ENCODE measurements at regions not wholly inside any gene's neighbourhood (a gene's known extent, or its start where the extent isn't known, plus 50 kb on each side); places are given as distances from the start of the nearest gene placed in this dataset.
"Not testable (repeated sequence)": the region's sequence is repeated elsewhere in the genome, so short reads cannot be mapped to it uniquely, and the experiment has no call there.

GRCh38 chr7:91465595-91466061 is 201.4 kb downstream of the FZD1 start:
- no peak for DNase-seq

GRCh38 chr7:91468256-91468655 is 204.0 kb downstream of the FZD1 start:
- DNase-seq = no peak

GRCh38 chr7:91473619-91474018 is 209.4 kb downstream of the FZD1 start:
- no peak for DNase-seq

- no peak for DNase-seq
Measured at GRCh38 chr7:91474074-91474473, 209.8 kb downstream of the FZD1 start.

GRCh38 chr7:91480470-91480869 is 216.2 kb downstream of the FZD1 start:
- DNase-seq = not testable (repeated sequence)

GRCh38 chr7:91491868-91492267 is 227.6 kb downstream of the FZD1 start:
- DNase-seq = no peak

- no peak for DNase-seq
Measured at GRCh38 chr7:91492317-91492716, 228.1 kb downstream of the FZD1 start.

- DNase-seq = no peak
Measured at GRCh38 chr7:91492773-91493172, 228.5 kb downstream of the FZD1 start.

- no peak for DNase-seq
Measured at GRCh38 chr7:91494450-91494849, 230.2 kb downstream of the FZD1 start.

- DNase-seq = peak; percentile 45
Measured at GRCh38 chr7:91496251-91496820, 232.1 kb downstream of the FZD1 start.

- not testable (repeated sequence) for DNase-seq
Measured at GRCh38 chr7:91497277-91497676, 233.0 kb downstream of the FZD1 start.

- DNase-seq = peak; percentile 59
Measured at GRCh38 chr7:91503934-91504555, 239.8 kb downstream of the FZD1 start.

- no peak for DNase-seq
Measured at GRCh38 chr7:91504919-91505318, 240.7 kb downstream of the FZD1 start.

GRCh38 chr7:91506966-91507365 is 242.7 kb downstream of the FZD1 start:
- not testable (repeated sequence) for DNase-seq

GRCh38 chr7:91511861-91512260 is 247.6 kb downstream of the FZD1 start:
- DNase-seq = not testable (repeated sequence)

- DNase-seq = peak; percentile 22
Measured at GRCh38 chr7:91512958-91513357, 248.7 kb downstream of the FZD1 start.

GRCh38 chr7:91514591-91514990 is 250.4 kb downstream of the FZD1 start:
- no peak for DNase-seq

- no peak for DNase-seq
Measured at GRCh38 chr7:91515961-91516360, 251.7 kb downstream of the FZD1 start.

- DNase-seq = no peak
Measured at GRCh38 chr7:91517201-91517785, 253.1 kb downstream of the FZD1 start.

GRCh38 chr7:91518058-91518457 is 253.8 kb downstream of the FZD1 start:
- no peak for DNase-seq

GRCh38 chr7:91519241-91520158 is 255.3 kb downstream of the FZD1 start:
- DNase-seq = no peak

- no peak for DNase-seq
Measured at GRCh38 chr7:91520645-91521044, 256.4 kb downstream of the FZD1 start.

- no peak for DNase-seq
Measured at GRCh38 chr7:91526404-91526803, 262.2 kb downstream of the FZD1 start.

Data from hematopoietic multipotent progenitor cell treated with erythropoietin and hydrocortisone succinate and interleukin-3 and kit ligand, for 6 days (in vitro differentiated cells).